H1 (cell line): ENCODE measurements at regions not wholly inside any gene's neighbourhood (a gene's known extent, or its start where the extent isn't known, plus 50 kb on each side); places are given as distances from the start of the nearest gene placed in this dataset.

ENCODE experiments used
- CTCF ChIA-PET: fragments of 300-600 bp; sonication (Branson Sonifier 250); formaldehyde crosslinking; loops from one replicate; lab custom pipeline; 2021; ENCODE audit not compliant: partially characterized antibody; lab: Charles Lee
- POLR2A ChIA-PET: fragments of 300-600 bp; sonication (Branson Sonifier 250); formaldehyde crosslinking; loops from one replicate; lab custom pipeline; 2021; ENCODE audit warnings: inconsistent platforms; ENCODE audit not compliant: partially characterized antibody; lab: Charles Lee
- DNase-seq, 2 experiments: peaks; one replicate each; pipeline versions ENCODE4 v3.0.0 to v3.0.0-alpha.2; 2010 to 2022; ENCODE audit warnings: low spot score in 2 of 2, low read depth in 1 of 2, mixed read lengths in 1 of 2
- FAIRE-seq: peaks from 2 replicates; lab custom pipeline; 2011; peaks lifted over from hg19 to GRCh38; lab: Jason Lieb, UNC
- H2AFZ ChIP-seq: 2 replicates; pipeline ENCODE4 v1.8.1; 2012; ENCODE audit warnings: low read length, inconsistent platforms
- H2AK5ac ChIP-seq: 2 replicates; pipeline ENCODE4 v1.6.1; 2013; ENCODE audit warnings: low read depth, low read length
- H2BK120ac ChIP-seq: replicated peaks from 2 replicates; pipeline ENCODE3; 2013; ENCODE audit warnings: low read depth, low read length, inconsistent platforms
- H2BK12ac ChIP-seq: 2 replicates; pipeline ENCODE4 v1.6.1; 2013; ENCODE audit warnings: low read depth, low read length
- H2BK15ac ChIP-seq: 2 replicates; pipeline ENCODE4 v1.6.1; 2013; ENCODE audit warnings: low read length
- H2BK20ac ChIP-seq: 2 replicates; pipeline ENCODE4 v1.6.1; 2013; ENCODE audit warnings: low read length
- H2BK5ac ChIP-seq: 2 replicates; pipeline ENCODE4 v1.6.1; 2013; ENCODE audit warnings: low read depth, low read length
- H3K14ac ChIP-seq: 2 replicates; pipeline ENCODE4 v1.6.1; 2013; ENCODE audit warnings: inconsistent platforms; ENCODE audit not compliant: insufficient read length
- H3K18ac ChIP-seq: 2 replicates; pipeline ENCODE4 v1.6.1; 2013; ENCODE audit warnings: low read length; ENCODE audit errors: extremely low read depth
- H3K23ac ChIP-seq: 2 replicates; pipeline ENCODE4 v1.6.1; 2013; ENCODE audit warnings: inconsistent platforms; ENCODE audit not compliant: insufficient read length
- H3K23me2 ChIP-seq: 2 replicates; pipeline ENCODE4 v1.6.1; 2013; ENCODE audit warnings: low read depth, low read length
- H3K27ac ChIP-seq: 2 replicates; pipeline ENCODE4 v1.6.1; 2011; ENCODE audit warnings: low read depth, low read length, inconsistent platforms
- H3K27me3 ChIP-seq, 4 experiments: replicated peaks in 1 of 4; 1 replicate in 1 of 4; 2 replicates in 3 of 4; pipeline versions ENCODE4 v1.6.1 to v1.8.1; 2011 to 2013; ENCODE audit warnings: low read length in 3 of 4, mild to moderate bottlenecking in 3 of 4, inconsistent platforms in 2 of 4, mixed read lengths in 2 of 4, moderate library complexity in 1 of 4; ENCODE audit not compliant: control insufficient read depth in 3 of 4, insufficient read depth in 3 of 4; ENCODE audit errors: extremely low read depth in 1 of 4
- H3K36me3 ChIP-seq, 4 experiments: 2 replicates each; pipeline versions ENCODE4 v1.6.1 to v1.8.1; 2011 to 2013; ENCODE audit warnings: mild to moderate bottlenecking in 4 of 4, low read length in 3 of 4, moderate library complexity in 2 of 4, control low read depth in 1 of 4, inconsistent platforms in 1 of 4; ENCODE audit not compliant: insufficient read depth in 4 of 4, control insufficient read depth in 2 of 4
- H3K4ac ChIP-seq: replicated peaks from 2 replicates; pipeline ENCODE3; 2013; ENCODE audit warnings: low read length, low read depth, mixed read lengths, inconsistent platforms; ENCODE audit not compliant: insufficient read length
- H3K4me1 ChIP-seq, 4 experiments: replicated peaks in 1 of 4; 1 replicate in 1 of 4; 2 replicates in 3 of 4; pipeline versions ENCODE4 v1.6.1 to v1.8.1; 2011 to 2013; ENCODE audit warnings: low read length in 3 of 4, inconsistent platforms in 2 of 4, mixed read lengths in 1 of 4; ENCODE audit not compliant: insufficient read depth in 4 of 4, control insufficient read depth in 3 of 4
- H3K4me2 ChIP-seq, 2 experiments: 2 replicates each; pipeline versions ENCODE4 v1.6.1 to v1.8.1; 2011 to 2013; ENCODE audit warnings: low read depth in 2 of 2, low read length in 2 of 2, control low read depth in 1 of 2, inconsistent platforms in 1 of 2, mild to moderate bottlenecking in 1 of 2; ENCODE audit not compliant: insufficient read depth in 1 of 2
- H3K4me3 ChIP-seq, 4 experiments: fragments of 200-600, 300-600 bp in 1 of 4; sonication (generic), shearing (Covaris generic), sonication (Bioruptor Twin) in 1 of 4; 2 replicates each; pipeline versions ENCODE4 v1.5.1 to v1.8.1; 2011 to 2016; ENCODE audit warnings: low read length in 4 of 4, low read depth in 3 of 4, control low read depth in 2 of 4, inconsistent platforms in 2 of 4, mild to moderate bottlenecking in 2 of 4, mixed read lengths in 1 of 4, moderate library complexity in 1 of 4; ENCODE audit not compliant: insufficient read depth in 2 of 4; ENCODE audit errors: extremely low read depth in 1 of 4
- H3K56ac ChIP-seq: replicated peaks from 2 replicates; pipeline ENCODE3; 2013; ENCODE audit warnings: low read depth, mild to moderate bottlenecking, mixed read lengths, low read length, inconsistent platforms; ENCODE audit not compliant: insufficient read length
- H3K79me1 ChIP-seq: 2 replicates; pipeline ENCODE4 v1.6.1; 2013; ENCODE audit warnings: low read depth, low read length, control low read depth
- H3K79me2 ChIP-seq, 2 experiments: 2 replicates each; pipeline versions ENCODE4 v1.6.1 to v1.8.1; 2012 to 2013; ENCODE audit warnings: low read length in 2 of 2, mild to moderate bottlenecking in 2 of 2, inconsistent platforms in 1 of 2; ENCODE audit not compliant: insufficient read depth in 2 of 2, control insufficient read depth in 1 of 2
- H3K9ac ChIP-seq, 4 experiments: replicated peaks in 1 of 4; 1 replicate in 1 of 4; 2 replicates in 3 of 4; pipeline versions ENCODE4 v1.6.1 to v1.8.1; 2011 to 2013; ENCODE audit warnings: low read depth in 3 of 4, low read length in 3 of 4, control low read depth in 2 of 4, mild to moderate bottlenecking in 2 of 4, moderate library complexity in 2 of 4, inconsistent platforms in 1 of 4; ENCODE audit errors: extremely low read depth in 1 of 4
- H3K9me3 ChIP-seq, 2 experiments: 2 replicates each; pipeline versions ENCODE4 v1.6.1 to v1.8.1; 2012 to 2013; ENCODE audit warnings: mild to moderate bottlenecking in 2 of 2, moderate library complexity in 2 of 2, control low read depth in 1 of 2, inconsistent platforms in 1 of 2, low read depth in 1 of 2, low read length in 1 of 2, mixed read lengths in 1 of 2; ENCODE audit not compliant: insufficient read depth in 2 of 2
- H4K20me1 ChIP-seq, 2 experiments: replicated peaks in 1 of 2; 2 replicates each; pipeline versions ENCODE3 to v1.8.1; 2011 to 2013; ENCODE audit warnings: inconsistent platforms in 2 of 2, low read length in 2 of 2, mild to moderate bottlenecking in 1 of 2; ENCODE audit not compliant: insufficient read depth in 2 of 2, control insufficient read depth in 1 of 2
- H4K5ac ChIP-seq: 2 replicates; pipeline ENCODE4 v1.6.1; 2013; ENCODE audit warnings: low read length, low read depth, mixed read lengths, inconsistent platforms; ENCODE audit not compliant: insufficient read length
- H4K8ac ChIP-seq: 2 replicates; pipeline ENCODE4 v1.8.0; 2013; ENCODE audit warnings: mild to moderate bottlenecking, moderate library complexity, low read length, inconsistent platforms; ENCODE audit not compliant: insufficient read depth; ENCODE audit errors: extremely low read depth
- H4K91ac ChIP-seq: replicated peaks from 2 replicates; pipeline ENCODE3; 2013; ENCODE audit warnings: low read length, mixed read lengths, inconsistent platforms; ENCODE audit not compliant: insufficient read length
- E2F6 ChIP-seq: IDR thresholded peaks from 2 replicates; pipeline ENCODE4 v1.6.1; 2012; ENCODE audit warnings: inconsistent platforms
- NRF1 ChIP-seq: IDR thresholded peaks from 2 replicates; pipeline ENCODE4 v1.6.1; 2011; ENCODE audit warnings: mild to moderate bottlenecking, low read depth, low read length, improper control_type of control experiment
- WGBS, 2 experiments: shearing (Covaris generic) in 1 of 2; methylation state at CpG; one replicate each; pipeline versions ENCODE4 v1.1.6 to v1.1.7; 2013 to 2015; ENCODE audit warnings: low lambda C conversion rate in 2 of 2, mixed read lengths in 2 of 2, inconsistent platforms in 1 of 2, low coverage in 1 of 2, missing lambda C conversion rate in 1 of 2; ENCODE audit not compliant: insufficient replicate concordance in 2 of 2, insufficient coverage in 1 of 2, insufficient read length in 1 of 2; ENCODE audit errors: extremely low coverage in 1 of 2, missing lambda C conversion rate in 1 of 2; 5-methylcytosine and 5-hydroxymethylcytosine counted together

DNA sequence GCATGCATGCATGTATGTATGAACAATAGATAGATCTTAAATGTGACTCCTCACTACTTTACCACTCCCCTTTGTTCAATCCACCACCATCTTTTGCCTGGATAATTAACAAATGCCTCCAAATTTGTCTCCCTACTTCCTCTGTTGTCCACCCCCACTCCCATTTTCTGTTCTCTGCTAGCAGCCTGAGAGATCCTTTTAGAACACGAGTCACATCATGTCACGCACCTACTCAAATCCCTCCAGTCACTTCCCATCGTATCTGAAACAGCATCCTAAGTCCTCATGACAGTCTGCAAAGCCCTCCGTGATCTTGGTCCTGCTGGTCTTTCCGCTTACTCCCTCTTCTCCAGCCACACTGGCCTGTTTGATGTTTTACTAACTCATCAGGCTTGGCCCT lies 527.3 kb downstream of the EPHA4 start:
- H3K4me3 ChIP-seq: no peak overlapping the region
- H3K18ac ChIP-seq: no peak overlapping the region
- no peaks in the 10 kb centered on the region for H3K4me1 ChIP-seq
- no peak overlapping the region for H3K56ac ChIP-seq
- ChIA-PET CTCF (interaction anchor here (0.6 to 1.0 kb wide), 2 partner anchors 9 to 157 kb away, joined by 3 read pairs; no protein-coding TSS in a partner anchor), POLR2A (no interaction called here)
- H3K23ac ChIP-seq: no peak overlapping the region
- no peak overlapping the region for H2BK120ac ChIP-seq
- H2AFZ ChIP-seq: no peak overlapping the region
- no peak overlapping the region for H2BK15ac ChIP-seq
- no peaks in the 10 kb centered on the region for H3K9me3 ChIP-seq
- H2BK5ac ChIP-seq: no peak overlapping the region
- H4K20me1 ChIP-seq: no peaks in the 10 kb centered on the region
- H4K5ac ChIP-seq: no peak overlapping the region
- H2AK5ac ChIP-seq: no peak overlapping the region
- 89% methylated on average over 5 of the region's 5 CpGs; no CpG with 5 or more reads in 1 of the 2 experiments for WGBS, 2 experiments
- no peak overlapping the region for H3K4ac ChIP-seq
- TF ChIP-seq E2F6 (no peak), NRF1 (no peak)
- FAIRE-seq: no peak
- H3K23me2 ChIP-seq: peaks cover 5% of the 10 kb centered on the region; the same call in 1 of the 2 replicates
- no peak overlapping the region for H3K14ac ChIP-seq
- no peak overlapping the region for H3K9ac ChIP-seq
- H3K27me3 ChIP-seq: no peaks in the 10 kb centered on the region
- H3K79me2 ChIP-seq: no peaks in the 10 kb centered on the region
- no peaks in the 10 kb centered on the region for H3K36me3 ChIP-seq
- H3K79me1 ChIP-seq: no peaks in the 10 kb centered on the region
- H4K91ac ChIP-seq: no peak overlapping the region
- no peak overlapping the region for H2BK20ac ChIP-seq
- H2BK12ac ChIP-seq: no peak overlapping the region
- no peak overlapping the region for H3K4me2 ChIP-seq
- no peak overlapping the region for H4K8ac ChIP-seq
- no peak for DNase-seq
- H3K27ac ChIP-seq: no peak overlapping the region
